ENCODE measurements at regions not wholly inside any gene's neighbourhood (a gene's known extent, or its start where the extent isn't known, plus 50 kb on each side); places are given as distances from the start of the nearest gene placed in this dataset.

- Mint-ChIP-seq H3K4me1 (no peaks in the 10 kb centered on the region), H3K27me3 (ENCODE audit: insufficient read depth, low read depth) (peaks cover 10% of the 10 kb centered on the region), H3K9me3 (no peaks in the 10 kb centered on the region), H3K36me3 (no peaks in the 10 kb centered on the region), H3K4me3 (no peak overlapping the region), H3K27ac (no peak overlapping the region)
- peaks cover 98% of the 10 kb centered on the region for H3K27me3 ChIP-seq
- no peak overlapping the region for H3K9ac ChIP-seq
- H3K27ac ChIP-seq, result no peak overlapping the region
- H3K4me3 ChIP-seq, result no peak overlapping the region
- H3K9me3 ChIP-seq (ENCODE audit: low read depth), result no peaks in the 10 kb centered on the region
- H3K36me3 ChIP-seq, result no peaks in the 10 kb centered on the region
- TF ChIP-seq CTCF (IDR thresholded peaks at IDR 0.05) (peak; percentile 61), EZH2phosphoT487 (IDR thresholded peaks at IDR 0.05) (no peak), EZH2 (IDR thresholded peaks at IDR 0.05) (no peak)
- peaks cover 3% of the 10 kb centered on the region for H4K20me1 ChIP-seq (ENCODE audit: low read depth)
- H3K79me2 ChIP-seq (ENCODE audit: low read depth), result no peaks in the 10 kb centered on the region
- H3F3A ChIP-seq (ENCODE audit: low read depth), result no peaks in the 10 kb centered on the region
- peak; percentile 67 for DNase-seq (ENCODE audit: low spot score)
- no peak overlapping the region for H2AFZ ChIP-seq (replicated peaks)
- no peak overlapping the region for H3K4me2 ChIP-seq
- no peaks in the 10 kb centered on the region for H3K4me1 ChIP-seq
Observed at GRCh38 chr22:22709719-22710445, 65.5 kb downstream of the GGTLC2 start.

GRCh38 chr22:22710719-22711531 lies 66.5 kb downstream of the GGTLC2 start:
- DNase-seq (ENCODE audit: low spot score), result peak; percentile 61
- Histone ChIP-seq H3K9me3 (ENCODE audit: low read depth) (no peaks in the 10 kb centered on the region), H3K79me2 (ENCODE audit: low read depth) (no peaks in the 10 kb centered on the region), H3K36me3 (no peaks in the 10 kb centered on the region), H3K4me3 (no peak overlapping the region), H3F3A (ENCODE audit: low read depth) (no peaks in the 10 kb centered on the region), H2AFZ (replicated peaks) (no peak overlapping the region), H4K20me1 (ENCODE audit: low read depth) (peaks cover 3% of the 10 kb centered on the region), H3K4me2 (no peak overlapping the region), H3K27me3 (peaks cover 98% of the 10 kb centered on the region), H3K4me1 (no peaks in the 10 kb centered on the region), H3K9ac (no peak overlapping the region), H3K27ac (no peak overlapping the region)
- TF ChIP-seq EZH2phosphoT487 (IDR thresholded peaks at IDR 0.05), result no peak
- TF ChIP-seq EZH2 (IDR thresholded peaks at IDR 0.05), result no peak
- TF ChIP-seq CTCF (IDR thresholded peaks at IDR 0.05), result peak; percentile 96
- Mint-ChIP-seq H3K4me3 (no peak overlapping the region), H3K4me1 (no peaks in the 10 kb centered on the region), H3K36me3 (no peaks in the 10 kb centered on the region), H3K27ac (no peak overlapping the region), H3K27me3 (ENCODE audit: insufficient read depth, low read depth) (peaks cover 10% of the 10 kb centered on the region), H3K9me3 (no peaks in the 10 kb centered on the region)

- H3K9me3 Mint-ChIP-seq, result no peaks in the 10 kb centered on the region
- peaks cover 10% of the 10 kb centered on the region for H3K27me3 Mint-ChIP-seq (ENCODE audit: insufficient read depth, low read depth)
- no peaks in the 10 kb centered on the region for H3K9me3 ChIP-seq (ENCODE audit: low read depth)
- no peaks in the 10 kb centered on the region for H3K4me1 Mint-ChIP-seq
- no peak overlapping the region for H3K4me3 Mint-ChIP-seq
- peaks cover 98% of the 10 kb centered on the region for H3K27me3 ChIP-seq
- no peak for DNase-seq (ENCODE audit: low spot score)
- no peaks in the 10 kb centered on the region for H3K4me1 ChIP-seq
- H3K27ac Mint-ChIP-seq, result no peak overlapping the region
- no peak overlapping the region for H3K4me3 ChIP-seq
- H3K4me2 ChIP-seq, result no peak overlapping the region
- no peak overlapping the region for H3K27ac ChIP-seq
- H3K9ac ChIP-seq, result no peak overlapping the region
- peaks cover 3% of the 10 kb centered on the region for H4K20me1 ChIP-seq (ENCODE audit: low read depth)
- H3F3A ChIP-seq (ENCODE audit: low read depth), result no peaks in the 10 kb centered on the region
- H3K36me3 Mint-ChIP-seq, result no peaks in the 10 kb centered on the region
- no peaks in the 10 kb centered on the region for H3K36me3 ChIP-seq
- TF ChIP-seq EZH2phosphoT487 (IDR thresholded peaks at IDR 0.05) (no peak), EZH2 (IDR thresholded peaks at IDR 0.05) (no peak), CTCF (IDR thresholded peaks at IDR 0.05) (no peak)
- H3K79me2 ChIP-seq (ENCODE audit: low read depth), result no peaks in the 10 kb centered on the region
- H2AFZ ChIP-seq (replicated peaks), result no peak overlapping the region
Observed at GRCh38 chr22:22711532-22711913, 67.1 kb downstream of the GGTLC2 start.

All from neural progenitor cell (in vitro differentiated cells).